C4-2B (cell line): ENCODE measurements at regions not wholly inside any gene's neighbourhood (a gene's known extent, or its start where the extent isn't known, plus 50 kb on each side); places are given as distances from the start of the nearest gene placed in this dataset.

Experiments used
- ZFX ChIP-seq: fragments of 450-650 bp; IDR thresholded peaks from 2 replicates; pipeline ENCODE4 v1.6.1; 2017
- TF ChIP-seq, protein P1 (sequence below): fragments of 450-650 bp; conservative IDR thresholded peaks from 2 replicates; pipeline ENCODE4 v1.5.1; 2017; ENCODE audit warnings: mild to moderate bottlenecking

DNA sequence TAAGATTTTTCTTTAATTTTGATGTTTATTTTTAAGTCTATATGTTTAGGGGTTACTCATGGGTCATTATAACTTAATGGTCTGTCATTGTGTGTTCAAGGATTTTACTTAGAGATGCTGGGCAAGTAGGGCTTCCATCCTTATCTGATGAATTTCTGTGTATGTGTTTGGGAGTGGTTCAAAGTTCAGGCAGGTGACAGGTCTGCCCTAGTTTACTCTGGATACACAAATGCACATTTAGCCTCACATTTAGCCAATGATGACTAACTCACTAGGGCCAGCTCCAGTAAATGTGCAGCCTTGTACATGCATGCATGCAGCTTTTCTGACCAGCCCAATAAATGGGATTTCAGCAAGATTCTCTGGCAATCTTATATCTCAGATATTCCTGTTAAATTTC lies 554.1 kb downstream of the SI start:
- TF ChIP-seq, protein P1, sequence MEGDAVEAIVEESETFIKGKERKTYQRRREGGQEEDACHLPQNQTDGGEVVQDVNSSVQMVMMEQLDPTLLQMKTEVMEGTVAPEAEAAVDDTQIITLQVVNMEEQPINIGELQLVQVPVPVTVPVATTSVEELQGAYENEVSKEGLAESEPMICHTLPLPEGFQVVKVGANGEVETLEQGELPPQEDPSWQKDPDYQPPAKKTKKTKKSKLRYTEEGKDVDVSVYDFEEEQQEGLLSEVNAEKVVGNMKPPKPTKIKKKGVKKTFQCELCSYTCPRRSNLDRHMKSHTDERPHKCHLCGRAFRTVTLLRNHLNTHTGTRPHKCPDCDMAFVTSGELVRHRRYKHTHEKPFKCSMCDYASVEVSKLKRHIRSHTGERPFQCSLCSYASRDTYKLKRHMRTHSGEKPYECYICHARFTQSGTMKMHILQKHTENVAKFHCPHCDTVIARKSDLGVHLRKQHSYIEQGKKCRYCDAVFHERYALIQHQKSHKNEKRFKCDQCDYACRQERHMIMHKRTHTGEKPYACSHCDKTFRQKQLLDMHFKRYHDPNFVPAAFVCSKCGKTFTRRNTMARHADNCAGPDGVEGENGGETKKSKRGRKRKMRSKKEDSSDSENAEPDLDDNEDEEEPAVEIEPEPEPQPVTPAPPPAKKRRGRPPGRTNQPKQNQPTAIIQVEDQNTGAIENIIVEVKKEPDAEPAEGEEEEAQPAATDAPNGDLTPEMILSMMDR, result no peak
- TF ChIP-seq ZFX, result no peak
